Smooth muscle cell (in vitro differentiated cells): ENCODE measurements at regions not wholly inside any gene's neighbourhood (a gene's known extent, or its start where the extent isn't known, plus 50 kb on each side); places are given as distances from the start of the nearest gene placed in this dataset.
"Not testable (repeated sequence)": the region's sequence is repeated elsewhere in the genome, so short reads cannot be mapped to it uniquely, and the experiment has no call there.

Experiments used
- DNase-seq: peaks from one replicate; lab custom pipeline; 2025; ENCODE audit not compliant: unreplicated experiment; lab: John Stamatoyannopoulos, UW
- H2AFZ ChIP-seq: fragments of 200-600 bp; sonication (generic); 2 replicates; pipeline ENCODE4 v1.6.0; 2016; ENCODE audit warnings: antibody characterized with exemption, low read depth, mild to moderate bottlenecking
- H3F3A ChIP-seq: fragments of 200-600 bp; sonication (generic); 2 replicates; pipeline ENCODE4 v1.6.0; 2017; ENCODE audit warnings: antibody characterized with exemption, low read depth
- H3K27ac ChIP-seq: fragments of 200-600 bp; sonication (generic); 2 replicates; pipeline ENCODE4 v1.5.1; 2016; ENCODE audit warnings: low read depth, mild to moderate bottlenecking
- H3K27me3 ChIP-seq: fragments of 200-600 bp; sonication (generic); 2 replicates; pipeline ENCODE4 v1.6.1; 2016; ENCODE audit warnings: low read depth, mild to moderate bottlenecking
- H3K36me3 ChIP-seq: fragments of 200-600 bp; sonication (generic); 2 replicates; pipeline ENCODE4 v1.5.1; 2016; ENCODE audit warnings: low read depth
- H3K4me1 ChIP-seq: fragments of 200-600 bp; sonication (generic); 2 replicates; pipeline ENCODE4 v1.5.1; 2016; ENCODE audit warnings: low read depth
- H3K4me2 ChIP-seq: fragments of 200-600 bp; sonication (generic); 2 replicates; pipeline ENCODE4 v1.6.0; 2016; ENCODE audit warnings: mild to moderate bottlenecking
- H3K4me3 ChIP-seq: fragments of 200-600 bp; sonication (generic); 2 replicates; pipeline ENCODE4 v1.5.1; 2016; ENCODE audit warnings: mild to moderate bottlenecking
- H3K79me2 ChIP-seq: fragments of 200-600 bp; sonication (generic); 2 replicates; pipeline ENCODE4 v1.6.0; 2016; ENCODE audit warnings: low read depth, mild to moderate bottlenecking
- H3K9ac ChIP-seq: fragments of 200-600 bp; sonication (generic); 2 replicates; pipeline ENCODE4 v1.6.0; 2016; ENCODE audit warnings: low read depth
- H3K9me3 ChIP-seq: fragments of 200-600 bp; sonication (generic); replicated peaks from 2 replicates; pipeline ENCODE4 v1.5.1; 2016; ENCODE audit warnings: low read depth
- H4K20me1 ChIP-seq: fragments of 200-600 bp; sonication (generic); 2 replicates; pipeline ENCODE4 v1.6.0; 2016; ENCODE audit warnings: low read depth
- CTCF ChIP-seq: fragments of 200-600 bp; sonication (generic); IDR thresholded peaks from 2 replicates; pipeline ENCODE4 v1.5.1; 2017; ENCODE audit warnings: borderline replicate concordance, mild to moderate bottlenecking, antibody characterized with exemption; ENCODE audit not compliant: insufficient read depth, poor library complexity, severe bottlenecking
- WGBS: methylation state at CpG from one replicate; pipeline ENCODE4 v1.1.7; 2016; ENCODE audit warnings: low lambda C conversion rate; 5-methylcytosine and 5-hydroxymethylcytosine counted together

- Histone ChIP-seq H3K27ac (peak overlapping the region; percentile 73), H3K9me3 (no peaks in the 10 kb centered on the region), H3K27me3 (no peaks in the 10 kb centered on the region), H3F3A (peaks cover 37% of the 10 kb centered on the region), H4K20me1 (no peaks in the 10 kb centered on the region), H3K79me2 (no peaks in the 10 kb centered on the region), H3K9ac (no peak overlapping the region), H2AFZ (no peak overlapping the region), H3K36me3 (no peaks in the 10 kb centered on the region), H3K4me1 (peaks cover 8% of the 10 kb centered on the region), H3K4me3 (no peak overlapping the region), H3K4me2 (peak overlapping the region; percentile 53)
- 36% methylated on average over 5 of the region's 5 CpGs for WGBS
- no peak for TF ChIP-seq CTCF
- DNase-seq: no peak
Measured at GRCh38 chr2:215722125-215722524, 286.3 kb upstream of the FN1 start.

- H3K4me3 ChIP-seq, H3K36me3 ChIP-seq, H2AFZ ChIP-seq, H3K4me1 ChIP-seq, H4K20me1 ChIP-seq, DNase-seq, H3K79me2 ChIP-seq, H3K4me2 ChIP-seq, H3K9ac ChIP-seq, H3K9me3 ChIP-seq, H3K27me3 ChIP-seq: not testable (repeated sequence)
- peaks cover 43% of the 10 kb centered on the region for H3F3A ChIP-seq
- peak overlapping the region; percentile 73 for H3K27ac ChIP-seq
- WGBS: 96% methylated on average over 1 of the region's 1 CpG
Measured at GRCh38 chr2:215721515-215721914, 285.6 kb upstream of the FN1 start.

GRCh38 chr2:215718890-215719289, 283.0 kb upstream of the FN1 start:
- H3K9me3 ChIP-seq: no peaks in the 10 kb centered on the region
- peak overlapping the region; percentile 84 for H3K4me2 ChIP-seq
- H2AFZ ChIP-seq: no peak overlapping the region
- H3K27me3 ChIP-seq: no peaks in the 10 kb centered on the region
- peak overlapping the region; percentile 89 for H3K27ac ChIP-seq
- TF ChIP-seq CTCF: no peak
- H3K4me1 ChIP-seq: peaks cover 8% of the 10 kb centered on the region
- H3K9ac ChIP-seq: peak overlapping the region; percentile 62
- H3K79me2 ChIP-seq: no peaks in the 10 kb centered on the region
- no peaks in the 10 kb centered on the region for H4K20me1 ChIP-seq
- DNase-seq: no peak
- WGBS: 93% methylated on average over 3 of the region's 3 CpGs
- no peaks in the 10 kb centered on the region for H3K36me3 ChIP-seq
- peak overlapping the region; percentile 40 for H3K4me3 ChIP-seq
- peaks cover 48% of the 10 kb centered on the region for H3F3A ChIP-seq

- 64% methylated on average over 2 of the region's 2 CpGs for WGBS
- Histone ChIP-seq H3K4me3 (peak overlapping the region; percentile 40), H3K4me1 (peaks cover 8% of the 10 kb centered on the region), H3K27ac (peak overlapping the region; percentile 89), H3K36me3 (no peaks in the 10 kb centered on the region), H3K9ac (peak overlapping the region; percentile 62), H3K27me3 (no peaks in the 10 kb centered on the region), H3K9me3 (no peaks in the 10 kb centered on the region), H4K20me1 (no peaks in the 10 kb centered on the region), H2AFZ (peak overlapping the region; percentile 44), H3K79me2 (no peaks in the 10 kb centered on the region), H3F3A (peaks cover 50% of the 10 kb centered on the region), H3K4me2 (peak overlapping the region; percentile 84)
- no peak for DNase-seq
- TF ChIP-seq CTCF: no peak
Measured at GRCh38 chr2:215718436-215718835, 282.6 kb upstream of the FN1 start.
